Caco-2 (cell line): ENCODE measurements at regions not wholly inside any gene's neighbourhood (a gene's known extent, or its start where the extent isn't known, plus 50 kb on each side); places are given as distances from the start of the nearest gene placed in this dataset.
"Not testable (repeated sequence)": the region's sequence is repeated elsewhere in the genome, so short reads cannot be mapped to it uniquely, and the experiment has no call there.

Source experiments
- BruUV-seq: library from RNA; stranded (reverse); fragments of 400-500 nt; replicated peaks from 2 replicates; lab custom pipeline; 2021; lab: Mats Ljungman, UMichigan
- CTCF ChIA-PET: fragments of 300-600 bp; sonication (Branson Sonifier 250); formaldehyde crosslinking; loops from one replicate; lab custom pipeline; 2022; ENCODE audit warnings: antibody characterized with exemption; lab: Charles Lee
- POLR2A ChIA-PET: fragments of 300-600 bp; sonication (Branson Sonifier 250); formaldehyde crosslinking; loops from one replicate; lab custom pipeline; 2022; ENCODE audit warnings: antibody characterized with exemption; lab: Charles Lee
- DNase-seq, 2 experiments: peaks; one replicate each; pipeline versions ENCODE4 v3.0.0 to v3.0.0-alpha.2; 2020 to 2022
- H3K27me3 ChIP-seq: replicated peaks from 2 replicates; pipeline ENCODE4 v1.6.0; 2011; ENCODE audit warnings: low read length; ENCODE audit not compliant: control insufficient read depth, insufficient read depth
- H3K36me3 ChIP-seq: 2 replicates; pipeline ENCODE4 v1.5.1; 2011; ENCODE audit warnings: low read length; ENCODE audit not compliant: control insufficient read depth, insufficient read depth
- H3K4me1 ChIP-seq: fragments of 250-450 bp; sonication (Bioruptor Pico); 2 replicates; pipeline ENCODE4 v1.5.1; 2020; ENCODE audit warnings: mild to moderate bottlenecking
- H3K4me3 ChIP-seq: 2 replicates; pipeline ENCODE4 v1.5.1; 2011; ENCODE audit warnings: low read depth, mild to moderate bottlenecking, control low read depth, low read length
- H3K9me3 ChIP-seq: fragments of 250-450 bp; sonication (Bioruptor Pico); 2 replicates; pipeline ENCODE4 v1.5.1; 2020; ENCODE audit warnings: mild to moderate bottlenecking, moderate library complexity
- H3K27ac Mint-ChIP-seq: one replicate; pipeline ENCODE4 v1.8.0; 2022; ENCODE audit warnings: mixed read lengths; ENCODE audit not compliant: unreplicated experiment
- H3K27me3 Mint-ChIP-seq: one replicate; pipeline ENCODE4 v1.8.0; 2022; ENCODE audit warnings: mixed read lengths; ENCODE audit not compliant: insufficient read depth, unreplicated experiment
- H3K36me3 Mint-ChIP-seq: one replicate; pipeline ENCODE4 v1.8.0; 2022; ENCODE audit warnings: mild to moderate bottlenecking, mixed read lengths; ENCODE audit not compliant: insufficient read depth, unreplicated experiment
- H3K4me1 Mint-ChIP-seq: one replicate; pipeline ENCODE4 v1.8.0; 2022; ENCODE audit warnings: low read depth, mixed read lengths; ENCODE audit not compliant: unreplicated experiment
- H3K4me3 Mint-ChIP-seq: one replicate; pipeline ENCODE4 v1.8.0; 2022; ENCODE audit warnings: mild to moderate bottlenecking, moderate library complexity, mixed read lengths; ENCODE audit not compliant: unreplicated experiment
- H3K9me3 Mint-ChIP-seq: one replicate; pipeline ENCODE4 v1.8.0; 2022; ENCODE audit warnings: mixed read lengths; ENCODE audit not compliant: unreplicated experiment
- CTCF ChIP-seq, 2 experiments: fragments of 200-600 bp in 1 of 2; IDR thresholded peaks; 1 replicate in 1 of 2; 2 replicates in 1 of 2; pipeline versions ENCODE4 v1.5.1 to v1.8.0; 2011 to 2022; ENCODE audit warnings: antibody characterized with exemption in 1 of 2, control low read depth in 1 of 2, inconsistent platforms in 1 of 2, low read depth in 1 of 2, low read length in 1 of 2, mild to moderate bottlenecking in 1 of 2, moderate library complexity in 1 of 2; ENCODE audit not compliant: insufficient read depth in 1 of 2, severe bottlenecking in 1 of 2, unreplicated experiment in 1 of 2
- intact Hi-C: fragments of 100-400 bp; cut with micrococcal nuclease; formaldehyde crosslinking; loops from one replicate; pipeline ENCODE4 v1.10.0; 2022; ENCODE audit not compliant: unreplicated experiment

- no peak for DNase-seq
- TF ChIP-seq CTCF (IDR thresholded peaks at IDR 0.05; ENCODE audit: insufficient read depth in 1 of 2, low read depth in 1 of 2, low read length in 1 of 2, severe bottlenecking in 1 of 2, unreplicated experiment in 1 of 2): no peak
- Histone ChIP-seq H3K9me3 (no peaks in the 10 kb centered on the region), H3K4me1 (peaks cover 16% of the 10 kb centered on the region), H3K27me3 (no peaks in the 10 kb centered on the region), H3K4me3 (no peak overlapping the region), H3K36me3 (no peaks in the 10 kb centered on the region)
- H3K27ac Mint-ChIP-seq: no peak overlapping the region
- H3K36me3 Mint-ChIP-seq: no peaks in the 10 kb centered on the region
- H3K9me3 Mint-ChIP-seq: peaks cover 9% of the 10 kb centered on the region
- ChIA-PET POLR2A (no interaction called here), CTCF (no interaction called here)
- H3K4me1 Mint-ChIP-seq: no peaks in the 10 kb centered on the region
- H3K27me3 Mint-ChIP-seq: peaks cover 4% of the 10 kb centered on the region
- intact Hi-C loops: no loop called here
- no TSS peak for BruUV-seq
- H3K4me3 Mint-ChIP-seq: no peak overlapping the region
These were observed 257.2 kb upstream of the CHAC2 start for GRCh38 chr2:53510401-53510800.

- no peaks in the 10 kb centered on the region for H3K36me3 Mint-ChIP-seq
- CTCF ChIA-PET: no interaction called here
- Histone ChIP-seq H3K9me3 (no peaks in the 10 kb centered on the region), H3K36me3 (no peaks in the 10 kb centered on the region), H3K27me3 (no peaks in the 10 kb centered on the region), H3K4me3 (no peak overlapping the region), H3K4me1 (peaks cover 20% of the 10 kb centered on the region)
- no TSS peak for BruUV-seq
- no peak overlapping the region for H3K27ac Mint-ChIP-seq
- H3K4me3 Mint-ChIP-seq: no peak overlapping the region
- peaks cover 1% of the 10 kb centered on the region for H3K27me3 Mint-ChIP-seq
- intact Hi-C loops: no loop called here
- TF ChIP-seq CTCF (IDR thresholded peaks at IDR 0.05; ENCODE audit: insufficient read depth in 1 of 2, low read depth in 1 of 2, low read length in 1 of 2, severe bottlenecking in 1 of 2, unreplicated experiment in 1 of 2): no peak
- DNase-seq: no peak
- no peaks in the 10 kb centered on the region for H3K4me1 Mint-ChIP-seq
- H3K9me3 Mint-ChIP-seq: peaks cover 9% of the 10 kb centered on the region
- POLR2A ChIA-PET: no interaction called here
These were observed 257.7 kb upstream of the CHAC2 start for GRCh38 chr2:53509831-53510388.

GRCh38 chr2:53508667-53509066 is 258.9 kb upstream of the CHAC2 start:
- H3K4me1 ChIP-seq: peaks cover 20% of the 10 kb centered on the region
- no peak overlapping the region for H3K4me3 ChIP-seq
- no peaks in the 10 kb centered on the region for H3K27me3 ChIP-seq
- TF ChIP-seq CTCF (IDR thresholded peaks at IDR 0.05; ENCODE audit: insufficient read depth in 1 of 2, low read depth in 1 of 2, low read length in 1 of 2, severe bottlenecking in 1 of 2, unreplicated experiment in 1 of 2): no peak
- H3K36me3 ChIP-seq: no peaks in the 10 kb centered on the region
- H3K27ac Mint-ChIP-seq: no peak overlapping the region
- no peaks in the 10 kb centered on the region for H3K36me3 Mint-ChIP-seq
- peaks cover 9% of the 10 kb centered on the region for H3K9me3 Mint-ChIP-seq
- POLR2A ChIA-PET: interaction anchor here (0.6 kb wide), 1 partner anchor 1742 kb away, joined by 4 read pairs; no protein-coding TSS in a partner anchor
- intact Hi-C loops: no loop called here
- DNase-seq: no peak
- no peaks in the 10 kb centered on the region for H3K9me3 ChIP-seq
- no peaks in the 10 kb centered on the region for H3K27me3 Mint-ChIP-seq
- H3K4me3 Mint-ChIP-seq: no peak overlapping the region
- CTCF ChIA-PET: no interaction called here
- no TSS peak for BruUV-seq
- H3K4me1 Mint-ChIP-seq: no peaks in the 10 kb centered on the region

GRCh38 chr2:53507070-53507469 is 260.5 kb upstream of the CHAC2 start:
- H3K27ac Mint-ChIP-seq, H3K27me3 Mint-ChIP-seq, DNase-seq, H3K27me3 ChIP-seq, H3K4me1 Mint-ChIP-seq, intact Hi-C loops, H3K9me3 Mint-ChIP-seq, POLR2A ChIA-PET, H3K4me3 ChIP-seq, H3K36me3 ChIP-seq, CTCF ChIA-PET, H3K36me3 Mint-ChIP-seq, H3K9me3 ChIP-seq, BruUV-seq, H3K4me3 Mint-ChIP-seq: not testable (repeated sequence)
- peaks cover 20% of the 10 kb centered on the region for H3K4me1 ChIP-seq
